H1 (cell line): ENCODE measurements at regions not wholly inside any gene's neighbourhood (a gene's known extent, or its start where the extent isn't known, plus 50 kb on each side); places are given as distances from the start of the nearest gene placed in this dataset.

ENCODE experiments used
- CEBPB ChIP-seq: IDR thresholded peaks from 2 replicates; pipeline ENCODE4 v1.6.1; 2012; ENCODE audit warnings: low read depth, low read length
- CHD1 ChIP-seq: IDR thresholded peaks from 2 replicates; pipeline ENCODE4 v1.6.1; 2012; ENCODE audit warnings: low read depth, low read length, improper control_type of control experiment
- CHD2 ChIP-seq: IDR thresholded peaks from 2 replicates; pipeline ENCODE4 v1.6.1; 2012; ENCODE audit warnings: low read length, improper control_type of control experiment
- CHD7 ChIP-seq: fragments of 300-600 bp; sonication (generic); IDR thresholded peaks from 2 replicates; pipeline ENCODE4 v1.7.1; 2012; ENCODE audit warnings: low read length, moderate library complexity, mild to moderate bottlenecking, inconsistent platforms; ENCODE audit not compliant: insufficient replicate concordance
- CTBP2 ChIP-seq: IDR thresholded peaks from 2 replicates; pipeline ENCODE4 v1.7.0; 2011; ENCODE audit warnings: borderline replicate concordance, mild to moderate bottlenecking, moderate library complexity, mixed read lengths, low read length; ENCODE audit not compliant: insufficient read depth, insufficient read length
- EZH2 ChIP-seq: fragments of 200-600 bp; sonication (generic); IDR thresholded peaks from 2 replicates; pipeline ENCODE4 v1.7.1; 2012; ENCODE audit warnings: low read depth, mild to moderate bottlenecking, moderate library complexity, low read length, inconsistent platforms; ENCODE audit not compliant: severe bottlenecking
- FOSL1 ChIP-seq: IDR thresholded peaks from 2 replicates; pipeline ENCODE4 v1.6.1; 2011; ENCODE audit warnings: mild to moderate bottlenecking, low read depth, low read length, moderate library complexity; ENCODE audit not compliant: insufficient read depth
- NANOG ChIP-seq: IDR thresholded peaks from 2 replicates; pipeline ENCODE4 v1.6.1; 2011; ENCODE audit warnings: low read length, low read depth, mild to moderate bottlenecking, inconsistent platforms; ENCODE audit not compliant: insufficient read depth, poor library complexity, severe bottlenecking

GRCh38 chr13:83950293-83950692 lies 68.0 kb upstream of the SLITRK1 start (continued):
- no peak for TF ChIP-seq CHD7
- no peak for TF ChIP-seq CHD2
- TF ChIP-seq CTBP2: no peak
- TF ChIP-seq EZH2: no peak
- no peak for TF ChIP-seq NANOG
- no peak for TF ChIP-seq CEBPB
- TF ChIP-seq CHD1: no peak
- no peak for TF ChIP-seq FOSL1
